Spleen (tissue), 7 donors: ENCODE measurements at regions not wholly inside any gene's neighbourhood (a gene's known extent, or its start where the extent isn't known, plus 50 kb on each side); places are given as distances from the start of the nearest gene placed in this dataset.

Experiments used
- POLR2AphosphoS5 ChIP-seq, 3 donors: sonication (generic); formaldehyde crosslinking; IDR thresholded peaks; one replicate each; pipeline ENCODE4 v1.5.1; 2017; ENCODE audit warnings: antibody characterized with exemption in 3 of 3
- TF ChIP-seq, protein P1 (sequence below), 11 experiments: fragments of 200-600 bp in 7 of 11; fragments of 450-650 bp in 4 of 11; sonication (generic) in 4 of 11; IDR thresholded peaks in 8 of 11; conservative IDR thresholded peaks in 3 of 11; 1 replicate in 7 of 11; 2 replicates in 4 of 11; pipeline versions ENCODE4 v1.4.0 to v1.8.0; 2016 to 2021; ENCODE audit warnings: antibody characterized with exemption in 11 of 11, inconsistent platforms in 4 of 11, mild to moderate bottlenecking in 1 of 11
- donor health status: DM: no; HTN: no; CAD: no; lungs with moderate emphysema.
- donor health status: DM: no; HTN: no; CAD: no.
- donor health status: DM: no; HTN: no; CAD: no.

DNA sequence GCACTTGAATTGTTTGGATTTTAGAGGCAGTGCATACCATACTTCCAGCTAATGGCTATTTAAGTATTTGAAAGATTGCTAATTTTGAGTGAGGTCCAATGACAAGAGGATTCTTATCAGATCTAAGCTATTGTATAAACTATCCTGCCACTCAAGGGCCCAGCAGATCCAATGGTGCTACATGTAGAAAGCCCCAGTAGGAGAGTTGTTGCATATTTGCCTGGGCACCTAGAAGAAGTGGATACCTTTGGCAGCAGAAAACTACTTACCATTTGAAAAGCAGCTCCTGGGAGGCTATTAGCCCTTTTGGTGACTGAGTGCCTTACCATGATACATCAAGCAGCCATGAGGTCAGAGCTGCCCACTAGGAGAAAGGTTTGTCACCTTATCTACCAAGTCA, 447.3 kb downstream of the C4orf33 start:
- TF ChIP-seq, protein P1, sequence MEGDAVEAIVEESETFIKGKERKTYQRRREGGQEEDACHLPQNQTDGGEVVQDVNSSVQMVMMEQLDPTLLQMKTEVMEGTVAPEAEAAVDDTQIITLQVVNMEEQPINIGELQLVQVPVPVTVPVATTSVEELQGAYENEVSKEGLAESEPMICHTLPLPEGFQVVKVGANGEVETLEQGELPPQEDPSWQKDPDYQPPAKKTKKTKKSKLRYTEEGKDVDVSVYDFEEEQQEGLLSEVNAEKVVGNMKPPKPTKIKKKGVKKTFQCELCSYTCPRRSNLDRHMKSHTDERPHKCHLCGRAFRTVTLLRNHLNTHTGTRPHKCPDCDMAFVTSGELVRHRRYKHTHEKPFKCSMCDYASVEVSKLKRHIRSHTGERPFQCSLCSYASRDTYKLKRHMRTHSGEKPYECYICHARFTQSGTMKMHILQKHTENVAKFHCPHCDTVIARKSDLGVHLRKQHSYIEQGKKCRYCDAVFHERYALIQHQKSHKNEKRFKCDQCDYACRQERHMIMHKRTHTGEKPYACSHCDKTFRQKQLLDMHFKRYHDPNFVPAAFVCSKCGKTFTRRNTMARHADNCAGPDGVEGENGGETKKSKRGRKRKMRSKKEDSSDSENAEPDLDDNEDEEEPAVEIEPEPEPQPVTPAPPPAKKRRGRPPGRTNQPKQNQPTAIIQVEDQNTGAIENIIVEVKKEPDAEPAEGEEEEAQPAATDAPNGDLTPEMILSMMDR (IDR thresholded peaks at IDR 0.05 in 8 of 11, conservative IDR thresholded peaks at IDR 0.05 in 3 of 11): no peak
- TF ChIP-seq POLR2AphosphoS5 (IDR thresholded peaks at IDR 0.05): no peak
